Panc1 (cell line): ENCODE measurements at regions not wholly inside any gene's neighbourhood (a gene's known extent, or its start where the extent isn't known, plus 50 kb on each side); places are given as distances from the start of the nearest gene placed in this dataset.

Source experiments
- POLR2AphosphoS5 ChIP-seq: IDR thresholded peaks from 2 replicates; pipeline ENCODE4 v1.6.1; 2012; ENCODE audit warnings: mild to moderate bottlenecking, low read depth, low read length, moderate library complexity
- SIN3A ChIP-seq: IDR thresholded peaks from 2 replicates; pipeline ENCODE4 v1.6.1; 2012; ENCODE audit warnings: low read depth, mild to moderate bottlenecking, low read length, moderate library complexity, borderline replicate concordance; ENCODE audit not compliant: insufficient read depth
- TF ChIP-seq, protein P1 (sequence below), 2 experiments: IDR thresholded peaks; 2 replicates each; pipeline ENCODE4 v1.6.1; 2011 to 2012; ENCODE audit warnings: low read depth in 2 of 2, control low read depth in 1 of 2, low read length in 1 of 2, mild to moderate bottlenecking in 1 of 2, moderate library complexity in 1 of 2; ENCODE audit not compliant: insufficient read depth in 1 of 2
- TF ChIP-seq, protein P2 (sequence below): fragments of 450-650 bp; IDR thresholded peaks from 2 replicates; pipeline ENCODE4 v1.5.1; 2017; ENCODE audit warnings: mild to moderate bottlenecking

DNA sequence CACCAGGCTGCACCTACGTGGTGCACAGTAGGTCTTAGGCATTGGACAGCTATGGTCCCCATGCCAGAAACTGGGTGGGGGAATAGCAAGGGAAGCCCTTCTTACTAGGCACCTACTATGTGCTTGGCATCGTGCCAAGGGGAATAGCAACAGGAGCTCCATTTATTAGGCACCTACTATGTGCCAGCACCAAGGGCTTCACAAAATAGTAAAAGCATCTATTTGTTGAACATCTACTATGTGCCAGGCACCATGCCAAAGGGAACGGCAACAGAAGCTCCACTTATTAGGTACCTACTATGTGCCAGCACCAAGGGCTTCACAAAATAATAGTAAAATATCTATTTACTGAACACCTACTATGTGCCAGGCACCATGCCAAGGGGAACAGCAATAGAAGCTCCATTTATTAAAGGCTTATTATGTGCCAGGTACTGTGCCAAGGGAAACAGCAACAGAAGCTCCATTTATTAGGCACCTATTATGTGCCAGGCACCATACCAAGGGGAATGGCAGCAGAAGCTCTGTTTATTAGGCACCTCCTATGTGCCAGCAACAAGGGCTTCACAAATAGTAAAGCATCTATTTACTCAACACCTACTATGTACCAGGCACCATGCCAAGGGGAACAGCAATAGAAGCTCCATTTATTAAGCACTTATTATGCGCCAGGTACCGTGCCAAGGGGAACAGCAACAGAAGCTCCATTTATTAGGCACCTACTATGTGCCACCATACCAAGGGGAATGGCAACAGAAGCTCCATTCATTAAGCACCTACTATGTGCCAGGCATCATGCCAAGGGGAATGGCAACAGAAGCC is 108.5 kb downstream of the PTPRS start:
- TF ChIP-seq, protein P1, sequence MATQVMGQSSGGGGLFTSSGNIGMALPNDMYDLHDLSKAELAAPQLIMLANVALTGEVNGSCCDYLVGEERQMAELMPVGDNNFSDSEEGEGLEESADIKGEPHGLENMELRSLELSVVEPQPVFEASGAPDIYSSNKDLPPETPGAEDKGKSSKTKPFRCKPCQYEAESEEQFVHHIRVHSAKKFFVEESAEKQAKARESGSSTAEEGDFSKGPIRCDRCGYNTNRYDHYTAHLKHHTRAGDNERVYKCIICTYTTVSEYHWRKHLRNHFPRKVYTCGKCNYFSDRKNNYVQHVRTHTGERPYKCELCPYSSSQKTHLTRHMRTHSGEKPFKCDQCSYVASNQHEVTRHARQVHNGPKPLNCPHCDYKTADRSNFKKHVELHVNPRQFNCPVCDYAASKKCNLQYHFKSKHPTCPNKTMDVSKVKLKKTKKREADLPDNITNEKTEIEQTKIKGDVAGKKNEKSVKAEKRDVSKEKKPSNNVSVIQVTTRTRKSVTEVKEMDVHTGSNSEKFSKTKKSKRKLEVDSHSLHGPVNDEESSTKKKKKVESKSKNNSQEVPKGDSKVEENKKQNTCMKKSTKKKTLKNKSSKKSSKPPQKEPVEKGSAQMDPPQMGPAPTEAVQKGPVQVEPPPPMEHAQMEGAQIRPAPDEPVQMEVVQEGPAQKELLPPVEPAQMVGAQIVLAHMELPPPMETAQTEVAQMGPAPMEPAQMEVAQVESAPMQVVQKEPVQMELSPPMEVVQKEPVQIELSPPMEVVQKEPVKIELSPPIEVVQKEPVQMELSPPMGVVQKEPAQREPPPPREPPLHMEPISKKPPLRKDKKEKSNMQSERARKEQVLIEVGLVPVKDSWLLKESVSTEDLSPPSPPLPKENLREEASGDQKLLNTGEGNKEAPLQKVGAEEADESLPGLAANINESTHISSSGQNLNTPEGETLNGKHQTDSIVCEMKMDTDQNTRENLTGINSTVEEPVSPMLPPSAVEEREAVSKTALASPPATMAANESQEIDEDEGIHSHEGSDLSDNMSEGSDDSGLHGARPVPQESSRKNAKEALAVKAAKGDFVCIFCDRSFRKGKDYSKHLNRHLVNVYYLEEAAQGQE (IDR thresholded peaks at IDR 0.05; ENCODE audit: insufficient read depth in 1 of 2, low read depth in 2 of 2, low read length in 1 of 2) = no peak
- TF ChIP-seq, protein P2, sequence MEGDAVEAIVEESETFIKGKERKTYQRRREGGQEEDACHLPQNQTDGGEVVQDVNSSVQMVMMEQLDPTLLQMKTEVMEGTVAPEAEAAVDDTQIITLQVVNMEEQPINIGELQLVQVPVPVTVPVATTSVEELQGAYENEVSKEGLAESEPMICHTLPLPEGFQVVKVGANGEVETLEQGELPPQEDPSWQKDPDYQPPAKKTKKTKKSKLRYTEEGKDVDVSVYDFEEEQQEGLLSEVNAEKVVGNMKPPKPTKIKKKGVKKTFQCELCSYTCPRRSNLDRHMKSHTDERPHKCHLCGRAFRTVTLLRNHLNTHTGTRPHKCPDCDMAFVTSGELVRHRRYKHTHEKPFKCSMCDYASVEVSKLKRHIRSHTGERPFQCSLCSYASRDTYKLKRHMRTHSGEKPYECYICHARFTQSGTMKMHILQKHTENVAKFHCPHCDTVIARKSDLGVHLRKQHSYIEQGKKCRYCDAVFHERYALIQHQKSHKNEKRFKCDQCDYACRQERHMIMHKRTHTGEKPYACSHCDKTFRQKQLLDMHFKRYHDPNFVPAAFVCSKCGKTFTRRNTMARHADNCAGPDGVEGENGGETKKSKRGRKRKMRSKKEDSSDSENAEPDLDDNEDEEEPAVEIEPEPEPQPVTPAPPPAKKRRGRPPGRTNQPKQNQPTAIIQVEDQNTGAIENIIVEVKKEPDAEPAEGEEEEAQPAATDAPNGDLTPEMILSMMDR = no peak
- TF ChIP-seq SIN3A (no peak), POLR2AphosphoS5 (no peak)
